Naive thymus-derived CD8-positive, alpha-beta T cell (primary cell): ENCODE measurements at regions not wholly inside any gene's neighbourhood (a gene's known extent, or its start where the extent isn't known, plus 50 kb on each side); places are given as distances from the start of the nearest gene placed in this dataset.

Experiments used
- ATAC-seq, 2 donors: fragments of 150-1000 bp; cut with Tn5 transposase in 1 of 2; sonication (Bioruptor Pico), chemical (Tn5 transposase) in 1 of 2; 1 replicate in 1 of 2; 2 replicates in 1 of 2; pipeline ENCODE4 v1.10.0; 2021; ENCODE audit warnings: mild to moderate bottlenecking in 2 of 2, moderate library complexity in 2 of 2
- POLR2A ChIA-PET: fragments of 350-600 bp; sonication (Branson Sonifier 250); formaldehyde crosslinking; loops from one replicate; lab custom pipeline; 2021; ENCODE audit warnings: antibody characterized with exemption; lab: Charles Lee
- DNase-seq, 10 donors: peaks; one replicate each; pipeline versions ENCODE4 v3.0.0 to v3.0.0-alpha.2; 2020 to 2022
- H3K27ac Mint-ChIP-seq, 10 donors: one replicate each; pipeline ENCODE4 v1.8.0; 2020 to 2022; ENCODE audit warnings: mild to moderate bottlenecking in 10 of 10, mixed read lengths in 10 of 10, moderate library complexity in 4 of 10, inconsistent platforms in 1 of 10
- H3K27me3 Mint-ChIP-seq, 5 donors: one replicate each; pipeline ENCODE4 v1.8.0; 2021 to 2022; ENCODE audit warnings: mixed read lengths in 5 of 5
- H3K36me3 Mint-ChIP-seq, 3 donors: one replicate each; pipeline ENCODE4 v1.8.0; 2020 to 2022; ENCODE audit warnings: mixed read lengths in 3 of 3, mild to moderate bottlenecking in 2 of 3, inconsistent platforms in 1 of 3
- H3K4me1 Mint-ChIP-seq, 4 donors: one replicate each; pipeline ENCODE4 v1.8.0; 2021 to 2022; ENCODE audit warnings: mixed read lengths in 4 of 4
- H3K4me3 Mint-ChIP-seq, 10 donors: one replicate each; pipeline ENCODE4 v1.8.0; 2020 to 2022; ENCODE audit warnings: mild to moderate bottlenecking in 10 of 10, mixed read lengths in 10 of 10, moderate library complexity in 6 of 10, inconsistent platforms in 1 of 10
- H3K9me3 Mint-ChIP-seq, 9 donors: one replicate each; pipeline ENCODE4 v1.8.0; 2020 to 2022; ENCODE audit warnings: mixed read lengths in 9 of 9, mild to moderate bottlenecking in 3 of 9, inconsistent platforms in 1 of 9, moderate library complexity in 1 of 9

GRCh38 chr5:7016999-7017747 lies 303.9 kb downstream of the TENT4A start:
- POLR2A ChIA-PET: no interaction called here
- Mint-ChIP-seq H3K27me3 (peaks cover 1 to 10% (median 3%) of the 10 kb centered on the region in 5 donors), H3K27ac (no peak overlapping the region), H3K36me3 (peaks cover 0 to 11% (median 0%) of the 10 kb centered on the region in 3 donors), H3K4me1 (no peaks in the 10 kb centered on the region), H3K4me3 (no peak overlapping the region), H3K9me3 (peaks cover 0 to 31% (median 13%) of the 10 kb centered on the region in 9 donors)
- no peak for DNase-seq
- ATAC-seq: no peak

- no peaks in the 10 kb centered on the region for H3K4me1 Mint-ChIP-seq
- ATAC-seq: no peak
- peaks cover 0 to 17% (median 0%) of the 10 kb centered on the region in 3 donors for H3K36me3 Mint-ChIP-seq
- H3K27me3 Mint-ChIP-seq: peaks cover 1 to 10% (median 3%) of the 10 kb centered on the region in 5 donors
- H3K27ac Mint-ChIP-seq: no peak overlapping the region
- H3K9me3 Mint-ChIP-seq: peaks cover 0 to 37% (median 20%) of the 10 kb centered on the region in 9 donors
- no peak overlapping the region for H3K4me3 Mint-ChIP-seq
- DNase-seq: no peak
- POLR2A ChIA-PET: no interaction called here
These were observed 305.0 kb downstream of the TENT4A start for GRCh38 chr5:7018198-7018597.

- Mint-ChIP-seq H3K27ac (no peak overlapping the region), H3K27me3 (peaks cover 1 to 10% (median 3%) of the 10 kb centered on the region in 5 donors), H3K9me3 (peaks cover 0 to 41% (median 24%) of the 10 kb centered on the region in 9 donors), H3K4me1 (no peaks in the 10 kb centered on the region), H3K4me3 (no peak overlapping the region), H3K36me3 (peaks cover 0 to 21% (median 0%) of the 10 kb centered on the region in 3 donors)
- no peak for ATAC-seq
- POLR2A ChIA-PET: no interaction called here
- no peak for DNase-seq
These were observed 305.4 kb downstream of the TENT4A start for GRCh38 chr5:7018601-7019000.

- POLR2A ChIA-PET: no interaction called here
These were observed 323.1 kb downstream of the TENT4A start for GRCh38 chr5:7036192-7036835.

GRCh38 chr5:7039074-7039473 lies 325.8 kb downstream of the TENT4A start:
- ATAC-seq: no peak
- no peak overlapping the region for H3K27ac Mint-ChIP-seq
- H3K4me1 Mint-ChIP-seq: no peaks in the 10 kb centered on the region
- no peak for DNase-seq
- POLR2A ChIA-PET: no interaction called here
- no peak overlapping the region for H3K4me3 Mint-ChIP-seq
- H3K9me3 Mint-ChIP-seq: peaks cover 0 to 15% (median 6%) of the 10 kb centered on the region in 9 donors
- H3K36me3 Mint-ChIP-seq: peaks cover 0 to 2% (median 0%) of the 10 kb centered on the region in 3 donors
- peaks cover 0 to 23% (median 9%) of the 10 kb centered on the region in 5 donors for H3K27me3 Mint-ChIP-seq

More at GRCh38 chr5:7036192-7036835, 323.1 kb downstream of the TENT4A start:
- H3K27ac Mint-ChIP-seq: no peak overlapping the region
- no peak for DNase-seq
- H3K4me3 Mint-ChIP-seq: no peak overlapping the region
- H3K4me1 Mint-ChIP-seq: no peaks in the 10 kb centered on the region
- peaks cover 0 to 12% (median 9%) of the 10 kb centered on the region in 5 donors for H3K27me3 Mint-ChIP-seq
- peaks cover 0 to 4% (median 0%) of the 10 kb centered on the region in 3 donors for H3K36me3 Mint-ChIP-seq
- ATAC-seq: no peak
- peaks cover 0 to 23% (median 7%) of the 10 kb centered on the region in 9 donors for H3K9me3 Mint-ChIP-seq

GRCh38 chr5:7040111-7040510 lies 326.9 kb downstream of the TENT4A start:
- Mint-ChIP-seq H3K27me3 (peaks cover 0 to 23% (median 7%) of the 10 kb centered on the region in 5 donors), H3K4me3 (no peak overlapping the region), H3K27ac (no peak overlapping the region), H3K9me3 (peaks cover 0 to 10% (median 4%) of the 10 kb centered on the region in 9 donors), H3K36me3 (no peaks in the 10 kb centered on the region), H3K4me1 (no peaks in the 10 kb centered on the region)
- DNase-seq (no peak), ATAC-seq (no peak)
- POLR2A ChIA-PET: no interaction called here

- H3K4me1 Mint-ChIP-seq: no peaks in the 10 kb centered on the region
- peaks cover 0 to 10% (median 3%) of the 10 kb centered on the region in 9 donors for H3K9me3 Mint-ChIP-seq
- H3K27me3 Mint-ChIP-seq: peaks cover 0 to 23% (median 7%) of the 10 kb centered on the region in 5 donors
- ATAC-seq (no peak), DNase-seq (no peak)
- H3K4me3 Mint-ChIP-seq: no peak overlapping the region
- H3K27ac Mint-ChIP-seq: no peak overlapping the region
- POLR2A ChIA-PET: no interaction called here
- no peaks in the 10 kb centered on the region for H3K36me3 Mint-ChIP-seq
These were observed 330.6 kb downstream of the TENT4A start for GRCh38 chr5:7043797-7044196.

GRCh38 chr5:7047511-7048261 lies 334.5 kb downstream of the TENT4A start:
- Mint-ChIP-seq H3K27ac (no peak overlapping the region), H3K27me3 (no peaks in the 10 kb centered on the region), H3K9me3 (peaks cover 0 to 5% (median 0%) of the 10 kb centered on the region in 9 donors), H3K4me3 (no peak overlapping the region), H3K36me3 (no peaks in the 10 kb centered on the region), H3K4me1 (no peaks in the 10 kb centered on the region)
- DNase-seq: no peak
- POLR2A ChIA-PET: no interaction called here
- no peak for ATAC-seq

- Mint-ChIP-seq H3K4me3 (no peak overlapping the region), H3K27ac (no peak overlapping the region), H3K9me3 (peaks cover 0 to 7% (median 0%) of the 10 kb centered on the region in 9 donors), H3K27me3 (peaks cover 0 to 8% (median 4%) of the 10 kb centered on the region in 5 donors), H3K36me3 (peaks cover 0 to 6% (median 0%) of the 10 kb centered on the region in 3 donors), H3K4me1 (no peaks in the 10 kb centered on the region)
- no peak for ATAC-seq
- POLR2A ChIA-PET: no interaction called here
- no peak for DNase-seq
These were observed 337.8 kb downstream of the TENT4A start for GRCh38 chr5:7050986-7051385.

- Mint-ChIP-seq H3K36me3 (peaks cover 0 to 6% (median 0%) of the 10 kb centered on the region in 3 donors), H3K27ac (no peak overlapping the region), H3K9me3 (peaks cover 0 to 8% (median 0%) of the 10 kb centered on the region in 9 donors), H3K4me1 (no peaks in the 10 kb centered on the region), H3K27me3 (peaks cover 0 to 8% (median 4%) of the 10 kb centered on the region in 5 donors), H3K4me3 (no peak overlapping the region)
- POLR2A ChIA-PET: no interaction called here
- DNase-seq (no peak), ATAC-seq (no peak)
These were observed 339.9 kb downstream of the TENT4A start for GRCh38 chr5:7053125-7053524.

GRCh38 chr5:7053528-7054209 lies 340.4 kb downstream of the TENT4A start:
- H3K4me1 Mint-ChIP-seq: no peaks in the 10 kb centered on the region
- ATAC-seq (no peak), DNase-seq (no peak)
- peaks cover 0 to 8% (median 4%) of the 10 kb centered on the region in 5 donors for H3K27me3 Mint-ChIP-seq
- peaks cover 0 to 8% (median 0%) of the 10 kb centered on the region in 9 donors for H3K9me3 Mint-ChIP-seq
- no peak overlapping the region for H3K4me3 Mint-ChIP-seq
- POLR2A ChIA-PET: no interaction called here
- no peak overlapping the region for H3K27ac Mint-ChIP-seq
- peaks cover 0 to 6% (median 0%) of the 10 kb centered on the region in 3 donors for H3K36me3 Mint-ChIP-seq
